ENCODE measurements at regions not wholly inside any gene's neighbourhood (a gene's known extent, or its start where the extent isn't known, plus 50 kb on each side); places are given as distances from the start of the nearest gene placed in this dataset.

- TF ChIP-seq CTCF (conservative IDR thresholded peaks at IDR 0.05; ENCODE audit: low read depth, low read length) = no peak
- peak; percentile 51 for DNase-seq (ENCODE audit: low read depth)
These were observed 191.3 kb downstream of the CMPK2 start for GRCh38 chr2:6674381-6674780.

GRCh38 chr2:6675791-6676190 is 189.9 kb downstream of the CMPK2 start:
- no peak for TF ChIP-seq CTCF (conservative IDR thresholded peaks at IDR 0.05; ENCODE audit: low read depth, low read length)
- DNase-seq (ENCODE audit: low read depth) = no peak
- H3K4me3 ChIP-seq (ENCODE audit: low read length) = no peak overlapping the region

More at GRCh38 chr2:6674381-6674780, 191.3 kb downstream of the CMPK2 start:
- no peak overlapping the region for H3K4me3 ChIP-seq (ENCODE audit: low read length)

- no peak overlapping the region for H3K4me3 ChIP-seq (ENCODE audit: low read length)
- DNase-seq (ENCODE audit: low read depth) = no peak
- no peak for TF ChIP-seq CTCF (conservative IDR thresholded peaks at IDR 0.05; ENCODE audit: low read depth, low read length)
These were observed 189.5 kb downstream of the CMPK2 start for GRCh38 chr2:6676241-6676640.

- H3K4me3 ChIP-seq (ENCODE audit: low read length) = no peak overlapping the region
- TF ChIP-seq CTCF (conservative IDR thresholded peaks at IDR 0.05; ENCODE audit: low read depth, low read length) = no peak
- DNase-seq (ENCODE audit: low read depth) = no peak
These were observed 188.9 kb downstream of the CMPK2 start for GRCh38 chr2:6676776-6677175.

- no peak for DNase-seq (ENCODE audit: low read depth)
- TF ChIP-seq CTCF (conservative IDR thresholded peaks at IDR 0.05; ENCODE audit: low read depth, low read length) = no peak
- H3K4me3 ChIP-seq (ENCODE audit: low read length) = no peak overlapping the region
These were observed 186.2 kb downstream of the CMPK2 start for GRCh38 chr2:6679471-6679870.

- TF ChIP-seq CTCF (conservative IDR thresholded peaks at IDR 0.05; ENCODE audit: low read depth, low read length) = no peak
- H3K4me3 ChIP-seq (ENCODE audit: low read length) = no peak overlapping the region
- DNase-seq (ENCODE audit: low read depth) = no peak
These were observed 182.2 kb downstream of the CMPK2 start for GRCh38 chr2:6683516-6683915.

GRCh38 chr2:6685447-6685846 is 180.3 kb downstream of the CMPK2 start:
- no peak for TF ChIP-seq CTCF (conservative IDR thresholded peaks at IDR 0.05; ENCODE audit: low read depth, low read length)
- DNase-seq (ENCODE audit: low read depth) = no peak
- no peak overlapping the region for H3K4me3 ChIP-seq (ENCODE audit: low read length)

Measured in retinal pigment epithelial cell (primary cell).